Kidney glomerular epithelial cell (primary cell): ENCODE measurements at regions not wholly inside any gene's neighbourhood (a gene's known extent, or its start where the extent isn't known, plus 50 kb on each side); places are given as distances from the start of the nearest gene placed in this dataset.
A peak's percentile ranks its signal among the peaks of the same experiment; 100 is the strongest.
"Not testable (repeated sequence)": the region's sequence is repeated elsewhere in the genome, so short reads cannot be mapped to it uniquely, and the experiment has no call there.

Experiments
- DNase-seq: peaks from one replicate; lab custom pipeline; 2025; lab: John Stamatoyannopoulos, UW

DNA sequence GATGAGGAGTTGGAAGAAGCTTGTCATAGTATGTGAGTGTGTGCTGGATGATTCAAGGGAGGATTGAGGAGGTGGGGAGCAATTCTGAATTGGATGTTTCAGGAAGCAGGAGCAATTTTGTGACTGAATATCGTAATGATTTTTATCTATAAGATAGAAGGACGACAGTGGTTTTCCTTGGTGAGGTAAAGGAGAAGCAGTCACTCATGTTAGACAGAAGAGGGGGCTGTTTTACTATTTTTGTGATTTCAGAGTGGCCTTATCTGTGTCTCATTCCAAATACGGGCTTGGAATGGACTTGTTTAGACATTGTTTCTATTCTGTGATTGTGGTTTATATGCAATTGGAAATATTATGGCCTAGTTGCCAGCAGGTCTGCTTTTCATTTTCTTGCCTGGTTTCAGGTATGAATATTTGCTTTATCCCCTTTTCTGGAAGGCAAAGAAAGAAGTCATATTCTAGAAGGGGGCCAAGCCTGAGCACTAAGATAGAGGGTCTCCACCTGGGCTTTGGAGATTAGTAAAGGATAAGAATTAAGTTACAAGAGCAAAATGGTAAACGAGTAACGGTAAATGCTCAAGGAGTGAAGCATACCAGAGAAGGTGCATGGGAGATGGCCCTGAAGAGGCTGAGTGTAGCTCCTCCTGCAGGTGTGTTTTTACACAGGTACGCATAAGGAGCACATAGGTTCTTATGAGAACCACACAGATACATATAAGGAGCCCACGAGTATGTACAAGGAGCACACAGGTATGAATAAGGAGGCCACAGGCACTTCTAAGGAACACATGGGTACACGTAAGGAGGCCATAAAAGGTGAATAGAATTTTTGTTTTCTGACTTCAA lies 124.6 kb upstream of the KCNAB1 start:
- peak; percentile 20 for DNase-seq

DNA sequence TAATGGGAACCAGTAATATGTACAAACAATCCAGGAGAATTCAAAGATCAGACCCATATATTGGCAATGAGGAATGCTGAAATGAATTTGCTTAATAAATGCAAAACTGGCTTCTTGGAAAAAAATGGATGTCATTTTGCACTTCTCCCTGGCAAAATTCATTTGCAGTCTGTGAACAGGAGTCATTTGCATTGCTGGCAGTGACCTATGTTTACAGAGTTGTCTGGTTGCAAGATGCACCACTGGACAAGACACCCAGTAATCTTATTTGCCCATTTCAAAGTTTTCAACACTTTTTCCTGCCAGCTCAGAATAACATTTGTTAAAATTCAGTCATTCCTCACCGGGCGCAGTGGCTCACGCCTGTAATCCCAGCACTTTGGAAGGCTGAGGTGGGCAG lies 123.5 kb upstream of the KCNAB1 start:
- no peak for DNase-seq

- DNase-seq = not testable (repeated sequence)
These were observed 122.2 kb upstream of the KCNAB1 start for GRCh38 chr3:155998173-155998572.

- no peak for DNase-seq
These were observed 114.6 kb upstream of the KCNAB1 start for GRCh38 chr3:156005736-156006135.

DNA sequence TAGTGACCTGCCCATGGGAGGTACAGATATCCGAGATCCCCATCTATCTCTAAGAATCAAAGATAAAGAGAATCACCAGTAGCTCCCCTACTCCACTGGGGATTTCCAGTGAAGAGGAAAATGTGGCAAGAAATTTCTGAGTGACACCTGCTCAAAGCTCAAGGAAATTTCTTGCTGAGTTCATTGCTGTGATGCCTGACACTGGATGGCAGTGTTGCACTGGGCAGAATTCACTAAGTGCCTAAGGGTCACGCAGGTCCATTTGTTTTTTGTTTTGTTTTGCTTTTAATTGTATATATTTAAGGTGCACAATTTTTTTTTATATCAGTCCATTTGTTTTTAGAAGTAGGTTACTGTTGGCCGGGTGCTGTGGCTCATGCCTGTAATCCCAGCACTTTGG lies 109.5 kb upstream of the KCNAB1 start:
- no peak for DNase-seq

- DNase-seq = no peak
These were observed 105.9 kb upstream of the KCNAB1 start for GRCh38 chr3:156014489-156014888.

DNA sequence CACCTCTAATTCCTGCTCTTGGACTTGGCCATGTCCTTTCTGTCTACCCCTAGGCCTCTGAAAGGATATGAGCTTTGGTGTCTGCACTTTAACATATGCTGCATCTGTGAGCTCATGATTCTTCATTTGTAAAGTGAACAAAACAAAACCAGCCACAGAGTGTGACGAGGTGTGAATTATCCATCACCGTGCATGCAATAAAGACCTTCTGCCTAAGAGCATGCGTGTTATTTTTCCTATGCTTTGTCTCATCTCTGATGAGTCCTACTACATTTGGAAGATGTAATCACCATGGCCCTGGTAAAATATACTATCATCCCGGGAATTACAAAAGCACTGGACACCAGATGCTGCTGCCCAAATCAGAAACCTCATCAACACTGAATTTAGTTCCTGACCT lies 103.5 kb upstream of the KCNAB1 start:
- no peak for DNase-seq

DNA sequence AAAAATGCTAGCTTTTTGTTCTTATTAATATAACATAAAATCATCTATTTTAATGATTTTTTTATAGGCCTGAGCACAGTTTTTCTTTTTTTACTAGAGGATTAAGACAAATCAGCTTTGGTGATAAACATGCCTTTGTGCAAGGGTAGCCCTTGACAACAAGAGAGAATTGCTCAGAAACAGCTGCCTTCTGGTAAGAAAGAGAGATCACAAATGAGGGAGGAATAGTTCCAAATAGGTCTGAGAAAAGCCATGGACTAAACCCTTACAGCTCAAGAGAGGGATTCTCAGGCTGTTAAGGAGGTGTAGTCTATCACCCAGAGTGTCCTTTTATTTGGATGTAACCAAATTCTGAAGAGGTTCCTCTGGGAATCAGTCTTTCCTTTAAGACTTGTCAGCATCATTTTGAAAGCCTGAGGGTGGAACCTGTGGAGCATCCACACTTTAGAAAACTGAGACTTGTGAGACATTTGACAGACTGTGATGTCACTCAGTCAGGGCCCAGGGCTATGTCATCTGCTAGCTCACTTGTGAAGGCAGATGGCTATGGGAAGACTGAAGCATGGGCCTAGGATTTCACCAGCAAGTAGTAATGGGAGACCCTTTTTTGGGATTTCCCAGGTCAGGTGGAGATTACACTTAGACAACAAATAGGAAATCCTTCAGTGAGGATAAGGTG lies 102.9 kb upstream of the KCNAB1 start:
- no peak for DNase-seq

GRCh38 chr3:156024904-156025533 lies 95.4 kb upstream of the KCNAB1 start:
- DNase-seq = no peak

DNA sequence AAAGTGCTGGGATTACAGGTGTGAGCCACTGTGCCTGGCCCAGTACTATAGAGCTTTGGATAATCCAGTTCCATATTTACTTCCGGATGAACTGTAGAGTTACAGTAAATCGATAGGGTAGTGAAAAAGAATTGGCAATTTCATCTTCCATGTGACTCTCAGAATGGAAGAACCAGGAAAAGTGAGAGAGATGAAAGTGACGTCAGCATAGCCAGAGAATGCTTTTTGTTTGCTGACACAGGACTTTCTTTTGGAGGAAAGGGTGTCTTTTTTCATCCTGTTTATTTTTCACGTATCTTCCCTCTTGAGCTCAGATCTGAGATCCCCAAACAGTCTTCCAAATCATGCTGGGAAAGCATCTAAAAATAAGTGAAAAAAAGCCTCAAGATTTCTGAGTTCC lies 91.2 kb upstream of the KCNAB1 start:
- no peak for DNase-seq

DNA sequence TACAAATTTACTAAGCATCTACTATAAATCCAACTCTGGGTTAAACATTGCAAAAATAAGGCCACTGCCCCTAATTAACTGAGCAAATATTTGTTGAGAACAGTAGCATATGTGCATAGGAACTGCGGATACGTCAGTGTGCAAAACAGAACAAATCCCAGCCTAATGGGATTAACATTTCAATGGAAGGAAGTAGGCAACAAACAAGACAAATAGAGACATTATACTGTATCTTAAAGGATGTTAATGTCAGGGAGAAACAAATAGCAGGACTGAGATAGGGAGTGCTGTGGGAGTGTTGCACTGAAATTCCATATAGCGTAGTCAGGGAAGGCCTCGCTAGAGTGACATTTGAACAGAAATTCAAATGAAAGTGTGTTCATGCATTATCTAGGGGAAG lies 89.7 kb upstream of the KCNAB1 start:
- DNase-seq = no peak

DNA sequence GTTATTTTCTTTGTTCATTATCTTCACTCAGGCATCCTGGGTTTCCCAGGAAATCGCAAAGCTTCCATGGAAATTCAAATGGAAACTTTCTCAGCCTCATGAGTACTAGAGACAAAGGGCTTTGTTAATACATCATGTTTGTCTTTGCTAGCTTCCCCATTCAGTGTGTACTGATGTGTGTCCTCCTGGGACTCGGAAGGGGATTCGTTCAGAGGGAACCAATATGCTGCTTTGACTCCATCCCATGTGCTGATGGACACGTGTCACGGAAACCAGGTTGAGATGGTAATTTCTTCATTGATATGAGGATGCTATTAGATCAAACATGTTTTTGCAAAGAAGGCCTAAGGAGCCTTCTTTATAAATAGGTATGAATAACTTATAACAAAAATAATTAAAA lies 87.0 kb upstream of the KCNAB1 start:
- DNase-seq = no peak

- DNase-seq = no peak
These were observed 85.2 kb upstream of the KCNAB1 start for GRCh38 chr3:156035158-156035557.

- DNase-seq = no peak
These were observed 83.9 kb upstream of the KCNAB1 start for GRCh38 chr3:156036258-156037053.

DNA sequence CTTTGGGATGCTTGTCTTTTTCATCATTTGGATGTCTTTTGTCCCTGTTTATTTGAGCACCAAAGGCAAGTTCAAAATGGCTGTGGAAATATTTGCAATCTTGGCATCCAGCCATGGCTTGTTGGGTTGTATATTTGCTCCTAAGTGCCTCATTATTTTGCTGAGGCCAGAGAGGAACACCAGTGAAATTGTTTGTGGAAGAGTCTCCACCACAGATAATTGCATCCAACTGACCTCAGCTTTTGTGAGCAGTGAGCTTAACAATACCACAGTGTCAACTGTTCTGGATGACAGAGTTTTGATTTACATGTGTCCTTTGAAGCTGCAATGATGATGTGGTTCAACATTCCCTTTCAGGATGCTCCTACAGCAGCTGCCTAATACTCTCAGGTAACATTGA lies 83.0 kb upstream of the KCNAB1 start:
- DNase-seq = no peak

- no peak for DNase-seq
These were observed 81.5 kb upstream of the KCNAB1 start for GRCh38 chr3:156038869-156039268.

GRCh38 chr3:156040041-156040440 lies 80.3 kb upstream of the KCNAB1 start:
- DNase-seq = no peak

- not testable (repeated sequence) for DNase-seq
These were observed 79.0 kb upstream of the KCNAB1 start for GRCh38 chr3:156041216-156041841.

DNA sequence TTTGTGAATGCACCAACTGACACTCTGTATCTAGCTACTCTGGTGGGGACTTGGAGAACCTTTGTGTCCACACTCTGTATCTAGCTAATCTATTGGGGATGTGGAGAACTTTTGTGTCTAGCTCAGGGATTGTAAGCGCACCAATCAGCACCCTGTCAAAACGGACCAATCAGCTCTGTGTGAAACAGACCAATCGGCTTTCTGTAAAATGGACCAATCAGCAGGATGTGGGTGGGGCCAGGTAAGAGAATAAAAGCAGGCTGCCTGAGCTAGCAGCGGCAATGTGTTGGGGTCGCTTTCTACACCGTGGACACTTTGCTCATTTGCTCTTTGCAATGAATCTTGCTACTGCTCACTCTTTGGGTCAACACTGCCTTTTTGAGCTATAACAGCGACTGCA lies 78.5 kb upstream of the KCNAB1 start:
- DNase-seq = not testable (repeated sequence)

DNA sequence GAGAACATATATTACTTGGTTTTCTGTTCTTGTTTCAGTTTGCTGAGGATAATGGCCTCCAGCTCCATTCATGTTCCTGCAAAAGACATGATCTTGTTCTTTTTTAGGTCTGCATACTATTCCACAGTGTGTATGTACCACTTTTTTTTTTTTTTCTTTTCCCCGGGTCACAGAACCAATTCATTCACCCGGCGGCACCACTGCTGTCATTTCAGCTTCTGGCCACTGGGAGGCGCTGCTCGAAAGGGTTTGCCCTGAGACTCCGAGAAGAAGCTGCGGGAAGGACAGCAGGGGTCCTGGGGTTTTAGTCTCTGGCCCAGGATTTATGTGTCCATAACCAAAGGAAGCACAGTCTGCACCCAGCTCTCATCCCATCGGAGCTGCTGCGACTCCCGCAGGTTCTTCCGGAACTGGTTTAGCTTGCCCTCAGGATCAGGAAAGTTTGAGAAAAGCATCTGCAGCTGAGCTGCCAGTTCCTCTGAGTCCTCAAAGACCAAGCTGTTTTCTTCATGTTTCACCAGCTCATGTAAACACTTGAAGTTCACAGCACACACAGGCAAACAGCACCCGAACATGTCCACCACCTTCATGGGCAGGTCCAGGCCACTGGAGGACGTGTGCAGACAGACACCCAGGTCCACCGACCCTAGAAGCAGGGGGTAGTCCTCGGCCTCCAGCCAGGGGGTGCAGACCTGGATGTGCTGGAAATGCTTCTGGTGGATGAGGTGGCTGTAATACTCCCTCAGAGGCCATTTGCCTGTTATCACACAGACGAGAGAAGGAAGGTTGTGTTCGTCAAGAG lies 76.3 kb upstream of the KCNAB1 start:
- peak; percentile 18 for DNase-seq

- no peak for DNase-seq
These were observed 75.8 kb upstream of the KCNAB1 start for GRCh38 chr3:156044634-156044975.
